ENCODE measurements at regions not wholly inside any gene's neighbourhood (a gene's known extent, or its start where the extent isn't known, plus 50 kb on each side); places are given as distances from the start of the nearest gene placed in this dataset.

DNA sequence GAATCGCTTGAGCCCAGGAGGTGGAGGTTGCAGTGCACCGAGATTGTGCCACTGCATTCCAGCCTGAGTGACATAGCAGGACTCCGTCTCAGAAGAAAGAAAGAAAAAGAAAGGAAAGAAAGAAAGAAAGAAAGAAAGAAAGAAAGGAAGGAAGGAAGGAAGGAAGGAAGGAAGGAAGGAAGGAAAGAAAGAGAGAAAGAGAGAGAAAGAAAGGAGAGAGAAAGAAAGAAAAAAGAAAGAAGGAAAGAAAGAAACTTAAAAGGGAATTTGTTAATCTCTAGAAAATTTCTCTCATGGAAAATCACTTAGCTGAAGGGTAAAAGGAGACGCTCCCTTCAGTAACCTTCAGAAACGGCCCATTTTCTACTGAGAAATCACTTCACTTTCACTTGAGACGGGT, 279.5 kb upstream of the KLF6 start:
- TF ChIP-seq, protein P1, sequence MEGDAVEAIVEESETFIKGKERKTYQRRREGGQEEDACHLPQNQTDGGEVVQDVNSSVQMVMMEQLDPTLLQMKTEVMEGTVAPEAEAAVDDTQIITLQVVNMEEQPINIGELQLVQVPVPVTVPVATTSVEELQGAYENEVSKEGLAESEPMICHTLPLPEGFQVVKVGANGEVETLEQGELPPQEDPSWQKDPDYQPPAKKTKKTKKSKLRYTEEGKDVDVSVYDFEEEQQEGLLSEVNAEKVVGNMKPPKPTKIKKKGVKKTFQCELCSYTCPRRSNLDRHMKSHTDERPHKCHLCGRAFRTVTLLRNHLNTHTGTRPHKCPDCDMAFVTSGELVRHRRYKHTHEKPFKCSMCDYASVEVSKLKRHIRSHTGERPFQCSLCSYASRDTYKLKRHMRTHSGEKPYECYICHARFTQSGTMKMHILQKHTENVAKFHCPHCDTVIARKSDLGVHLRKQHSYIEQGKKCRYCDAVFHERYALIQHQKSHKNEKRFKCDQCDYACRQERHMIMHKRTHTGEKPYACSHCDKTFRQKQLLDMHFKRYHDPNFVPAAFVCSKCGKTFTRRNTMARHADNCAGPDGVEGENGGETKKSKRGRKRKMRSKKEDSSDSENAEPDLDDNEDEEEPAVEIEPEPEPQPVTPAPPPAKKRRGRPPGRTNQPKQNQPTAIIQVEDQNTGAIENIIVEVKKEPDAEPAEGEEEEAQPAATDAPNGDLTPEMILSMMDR (IDR thresholded peaks at IDR 0.05; ENCODE audit: low read depth, low read length, poor library complexity, severe bottlenecking) = no peak
- no peak for TF ChIP-seq EZH2phosphoT487 (IDR thresholded peaks at IDR 0.05; ENCODE audit: borderline replicate concordance, low read length)
